ENCODE measurements at regions not wholly inside any gene's neighbourhood (a gene's known extent, or its start where the extent isn't known, plus 50 kb on each side); places are given as distances from the start of the nearest gene placed in this dataset.

DNA sequence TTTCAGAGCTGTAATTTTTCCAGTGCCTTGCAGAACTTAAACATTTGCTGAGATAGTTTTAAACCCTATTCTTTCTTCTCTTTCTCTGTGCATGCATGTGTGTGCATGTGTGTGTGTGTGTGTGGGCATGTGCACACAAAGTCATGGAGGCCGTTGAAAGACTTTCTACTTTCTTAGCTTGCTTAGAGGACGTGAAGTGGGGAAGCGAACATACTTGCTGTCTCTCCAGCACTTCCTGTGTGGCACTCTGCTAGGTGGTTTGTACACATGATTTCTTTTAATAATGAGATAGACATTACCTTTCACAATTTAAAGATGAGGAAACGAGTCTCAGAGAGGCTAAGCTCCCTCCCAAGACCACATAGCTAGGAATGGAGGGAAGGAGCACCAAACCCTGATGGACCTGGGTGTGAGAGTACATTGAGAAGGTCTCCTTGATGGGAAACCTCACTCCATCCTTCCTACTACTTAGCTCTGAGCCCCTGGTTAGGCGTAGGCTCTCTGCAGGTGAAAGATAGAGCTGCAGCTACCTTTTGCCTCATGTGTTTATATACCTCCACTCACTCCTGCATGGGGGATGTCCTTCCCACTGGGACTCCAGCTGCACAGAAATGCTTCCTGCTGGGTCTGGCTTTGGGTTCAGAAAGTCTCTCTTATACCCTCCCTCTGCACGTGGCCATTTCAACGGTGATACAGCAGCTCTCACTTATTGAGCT is 101.9 kb upstream of the USP24 start:
- H3K4me3 ChIP-seq (ENCODE audit: low read length): no peak overlapping the region
- no peaks in the 10 kb centered on the region for H3K4me1 ChIP-seq (ENCODE audit: insufficient read depth, low read length)
- no peak overlapping the region for H2AFZ ChIP-seq (ENCODE audit: low read depth, low read length)
- peaks cover 3% of the 10 kb centered on the region for H3K27me3 ChIP-seq (ENCODE audit: insufficient read depth, low read length)
- no peaks in the 10 kb centered on the region for H3K36me3 ChIP-seq (ENCODE audit: insufficient read depth, low read length)
- no peaks in the 10 kb centered on the region for H3K9me3 ChIP-seq (ENCODE audit: low read length)

DNA sequence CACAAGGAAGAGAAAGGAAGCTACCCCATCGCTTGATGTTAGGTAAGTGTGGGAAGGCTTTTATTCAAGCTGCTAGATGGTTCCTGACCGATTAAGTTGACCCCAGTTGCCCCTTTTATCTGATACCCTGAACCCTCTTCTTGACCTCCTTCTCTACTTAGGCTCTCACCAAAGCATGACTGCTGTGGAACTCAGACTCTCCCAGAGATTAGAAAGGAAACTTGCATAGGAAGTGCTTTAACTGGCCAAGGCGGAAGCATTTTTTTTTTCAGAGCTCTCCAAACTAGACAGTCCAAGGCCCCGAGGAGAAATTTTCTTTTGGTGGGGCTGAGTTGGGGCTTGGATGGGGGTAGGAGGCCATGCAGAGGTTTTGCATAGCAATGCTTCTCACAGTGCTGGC is 101.3 kb upstream of the USP24 start:
- Histone ChIP-seq H3K4me3 (ENCODE audit: low read length) (no peak overlapping the region), H2AFZ (ENCODE audit: low read depth, low read length) (no peak overlapping the region), H3K4me1 (ENCODE audit: insufficient read depth, low read length) (no peaks in the 10 kb centered on the region), H3K36me3 (ENCODE audit: insufficient read depth, low read length) (no peaks in the 10 kb centered on the region), H3K9me3 (ENCODE audit: low read length) (no peaks in the 10 kb centered on the region), H3K27me3 (ENCODE audit: insufficient read depth, low read length) (peaks cover 3% of the 10 kb centered on the region)

DNA sequence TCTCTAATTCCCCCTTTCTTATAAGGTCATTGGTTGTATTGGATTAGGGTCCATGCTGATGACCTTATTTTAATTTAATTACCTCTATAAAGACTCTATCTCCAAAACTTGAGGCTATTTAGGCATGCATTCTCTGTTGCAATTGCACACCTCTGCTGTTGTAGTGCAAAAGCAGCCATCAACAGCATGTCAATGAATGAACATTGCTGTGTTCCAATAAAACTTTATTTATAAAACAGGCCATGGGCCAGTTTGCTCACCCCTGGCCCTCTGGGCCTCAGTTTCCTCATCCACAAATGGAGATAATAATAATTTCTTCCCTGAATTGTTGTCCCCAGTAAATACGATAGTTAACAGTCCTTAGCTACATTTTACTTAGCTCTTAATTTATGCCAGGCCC is 100.4 kb upstream of the USP24 start:
- no peaks in the 10 kb centered on the region for H3K4me1 ChIP-seq (ENCODE audit: insufficient read depth, low read length)
- no peak overlapping the region for H3K4me3 ChIP-seq (ENCODE audit: low read length)
- H3K36me3 ChIP-seq (ENCODE audit: insufficient read depth, low read length): no peaks in the 10 kb centered on the region
- no peak overlapping the region for H2AFZ ChIP-seq (ENCODE audit: low read depth, low read length)
- peaks cover 3% of the 10 kb centered on the region for H3K27me3 ChIP-seq (ENCODE audit: insufficient read depth, low read length)
- H3K9me3 ChIP-seq (ENCODE audit: low read length): no peaks in the 10 kb centered on the region

GRCh38 chr1:55314740-55315139 is 99.6 kb upstream of the USP24 start:
- Histone ChIP-seq H3K4me3 (ENCODE audit: low read length) (no peak overlapping the region), H3K9me3 (ENCODE audit: low read length) (no peaks in the 10 kb centered on the region), H2AFZ (ENCODE audit: low read depth, low read length) (no peak overlapping the region), H3K36me3 (ENCODE audit: insufficient read depth, low read length) (no peaks in the 10 kb centered on the region), H3K4me1 (ENCODE audit: insufficient read depth, low read length) (no peaks in the 10 kb centered on the region), H3K27me3 (ENCODE audit: insufficient read depth, low read length) (peaks cover 3% of the 10 kb centered on the region)

GRCh38 chr1:55313903-55314302 is 98.7 kb upstream of the USP24 start:
- Histone ChIP-seq H2AFZ (ENCODE audit: low read depth, low read length) (no peak overlapping the region), H3K36me3 (ENCODE audit: insufficient read depth, low read length) (no peaks in the 10 kb centered on the region), H3K4me1 (ENCODE audit: insufficient read depth, low read length) (no peaks in the 10 kb centered on the region)

GRCh38 chr1:55311979-55312378 is 96.8 kb upstream of the USP24 start:
- H3K36me3 ChIP-seq (ENCODE audit: insufficient read depth, low read length): no peaks in the 10 kb centered on the region
- H3K4me3 ChIP-seq (ENCODE audit: low read length): no peak overlapping the region
- H3K9me3 ChIP-seq (ENCODE audit: low read length): no peaks in the 10 kb centered on the region
- H2AFZ ChIP-seq (ENCODE audit: low read depth, low read length): no peak overlapping the region
- no peaks in the 10 kb centered on the region for H3K4me1 ChIP-seq (ENCODE audit: insufficient read depth, low read length)
- no peaks in the 10 kb centered on the region for H3K27me3 ChIP-seq (ENCODE audit: insufficient read depth, low read length)

More at GRCh38 chr1:55313903-55314302, 98.7 kb upstream of the USP24 start:
- Histone ChIP-seq H3K4me3 (ENCODE audit: low read length) (no peak overlapping the region), H3K27me3 (ENCODE audit: insufficient read depth, low read length) (peaks cover 3% of the 10 kb centered on the region), H3K9me3 (ENCODE audit: low read length) (no peaks in the 10 kb centered on the region)

- H3K4me3 ChIP-seq (ENCODE audit: low read length): no peak overlapping the region
- H3K27me3 ChIP-seq (ENCODE audit: insufficient read depth, low read length): no peaks in the 10 kb centered on the region
- no peaks in the 10 kb centered on the region for H3K36me3 ChIP-seq (ENCODE audit: insufficient read depth, low read length)
- H3K9me3 ChIP-seq (ENCODE audit: low read length): no peaks in the 10 kb centered on the region
- H3K4me1 ChIP-seq (ENCODE audit: insufficient read depth, low read length): no peaks in the 10 kb centered on the region
- H2AFZ ChIP-seq (ENCODE audit: low read depth, low read length): no peak overlapping the region
Observed at GRCh38 chr1:55311057-55311641, 96.0 kb upstream of the USP24 start.

- Histone ChIP-seq H3K4me3 (ENCODE audit: low read length) (no peak overlapping the region), H3K9me3 (ENCODE audit: low read length) (no peaks in the 10 kb centered on the region), H3K27me3 (ENCODE audit: insufficient read depth, low read length) (no peaks in the 10 kb centered on the region)
Observed at GRCh38 chr1:55310505-55310971, 95.4 kb upstream of the USP24 start.

DNA sequence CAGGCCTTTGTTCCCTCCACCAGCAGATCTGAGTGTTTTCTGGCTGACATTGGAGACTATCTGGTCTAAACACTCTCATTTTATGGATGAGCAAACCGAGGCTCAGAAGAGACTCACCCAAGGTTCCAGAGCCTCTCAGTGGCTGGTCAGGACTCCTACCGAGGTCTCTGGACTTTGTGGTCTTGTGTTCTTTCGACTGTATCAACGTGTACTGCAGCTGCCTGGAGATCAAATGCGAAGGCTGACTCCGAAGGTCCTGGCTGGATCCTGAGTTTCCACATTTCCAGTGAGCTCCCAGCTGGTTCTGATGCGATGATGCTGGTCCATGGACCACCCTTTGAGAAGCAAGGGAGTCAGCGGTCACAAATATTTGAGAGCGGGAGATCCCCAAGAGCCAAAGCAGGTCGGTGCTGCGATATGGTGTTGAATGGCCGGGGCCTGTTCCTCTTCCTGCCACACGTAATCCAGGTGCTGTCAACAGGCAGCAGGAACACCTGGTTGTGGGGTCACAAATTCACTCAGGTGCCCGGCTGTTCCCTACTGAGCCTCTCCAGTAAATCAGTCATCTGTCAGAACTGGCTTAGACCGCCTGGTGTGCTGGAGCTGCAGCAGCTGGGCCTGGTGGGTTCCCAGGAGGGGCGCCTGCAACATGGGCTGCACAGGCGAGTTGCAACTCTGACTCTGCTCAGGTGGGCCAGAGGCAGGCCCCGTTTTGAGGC is 94.8 kb upstream of the USP24 start:
- no peaks in the 10 kb centered on the region for H3K9me3 ChIP-seq (ENCODE audit: low read length)
- H3K4me3 ChIP-seq (ENCODE audit: low read length): no peak overlapping the region
- no peaks in the 10 kb centered on the region for H3K27me3 ChIP-seq (ENCODE audit: insufficient read depth, low read length)
- no peaks in the 10 kb centered on the region for H3K4me1 ChIP-seq (ENCODE audit: insufficient read depth, low read length)
- no peaks in the 10 kb centered on the region for H3K36me3 ChIP-seq (ENCODE audit: insufficient read depth, low read length)
- H2AFZ ChIP-seq (ENCODE audit: low read depth, low read length): no peak overlapping the region

More at GRCh38 chr1:55310505-55310971, 95.4 kb upstream of the USP24 start:
- H3K4me1 ChIP-seq (ENCODE audit: insufficient read depth, low read length): no peaks in the 10 kb centered on the region
- H2AFZ ChIP-seq (ENCODE audit: low read depth, low read length): no peak overlapping the region
- no peaks in the 10 kb centered on the region for H3K36me3 ChIP-seq (ENCODE audit: insufficient read depth, low read length)

GRCh38 chr1:55309053-55309452 is 93.9 kb upstream of the USP24 start:
- no peaks in the 10 kb centered on the region for H3K36me3 ChIP-seq (ENCODE audit: insufficient read depth, low read length)
- no peaks in the 10 kb centered on the region for H3K9me3 ChIP-seq (ENCODE audit: low read length)
- no peaks in the 10 kb centered on the region for H3K27me3 ChIP-seq (ENCODE audit: insufficient read depth, low read length)
- no peak overlapping the region for H2AFZ ChIP-seq (ENCODE audit: low read depth, low read length)
- H3K4me1 ChIP-seq (ENCODE audit: insufficient read depth, low read length): no peaks in the 10 kb centered on the region
- H3K4me3 ChIP-seq (ENCODE audit: low read length): no peak overlapping the region

- H3K9me3 ChIP-seq (ENCODE audit: low read length): no peaks in the 10 kb centered on the region
- no peak overlapping the region for H3K4me3 ChIP-seq (ENCODE audit: low read length)
- no peaks in the 10 kb centered on the region for H3K4me1 ChIP-seq (ENCODE audit: insufficient read depth, low read length)
- H3K27me3 ChIP-seq (ENCODE audit: insufficient read depth, low read length): no peaks in the 10 kb centered on the region
- no peaks in the 10 kb centered on the region for H3K36me3 ChIP-seq (ENCODE audit: insufficient read depth, low read length)
- H2AFZ ChIP-seq (ENCODE audit: low read depth, low read length): no peak overlapping the region
Observed at GRCh38 chr1:55305735-55306134, 90.6 kb upstream of the USP24 start.

GRCh38 chr1:55304229-55304740 is 89.1 kb upstream of the USP24 start:
- no peaks in the 10 kb centered on the region for H3K27me3 ChIP-seq (ENCODE audit: insufficient read depth, low read length)
- no peaks in the 10 kb centered on the region for H3K9me3 ChIP-seq (ENCODE audit: low read length)
- no peaks in the 10 kb centered on the region for H3K36me3 ChIP-seq (ENCODE audit: insufficient read depth, low read length)
- H2AFZ ChIP-seq (ENCODE audit: low read depth, low read length): no peak overlapping the region
- H3K4me3 ChIP-seq (ENCODE audit: low read length): no peak overlapping the region
- H3K4me1 ChIP-seq (ENCODE audit: insufficient read depth, low read length): no peaks in the 10 kb centered on the region

GRCh38 chr1:55302972-55303371 is 87.8 kb upstream of the USP24 start:
- no peaks in the 10 kb centered on the region for H3K9me3 ChIP-seq (ENCODE audit: low read length)
- no peak overlapping the region for H3K4me3 ChIP-seq (ENCODE audit: low read length)
- no peaks in the 10 kb centered on the region for H3K27me3 ChIP-seq (ENCODE audit: insufficient read depth, low read length)
- H2AFZ ChIP-seq (ENCODE audit: low read depth, low read length): no peak overlapping the region
- no peaks in the 10 kb centered on the region for H3K36me3 ChIP-seq (ENCODE audit: insufficient read depth, low read length)
- H3K4me1 ChIP-seq (ENCODE audit: insufficient read depth, low read length): no peaks in the 10 kb centered on the region

Data from neuron (in vitro differentiated cells).